ACC112 (cell line): ENCODE measurements at regions not wholly inside any gene's neighbourhood (a gene's known extent, or its start where the extent isn't known, plus 50 kb on each side); places are given as distances from the start of the nearest gene placed in this dataset.

ENCODE experiments used
- H2AFZ ChIP-seq: fragments of 200-600 bp; sonication (generic); one replicate; pipeline ENCODE4 v1.6.0; 2017; ENCODE audit warnings: antibody characterized with exemption, low read length; ENCODE audit not compliant: unreplicated experiment
- H3K27ac ChIP-seq: fragments of 200-600 bp; sonication (generic); 2 replicates; pipeline ENCODE4 v1.5.1; 2014; ENCODE audit warnings: low read depth, mild to moderate bottlenecking, antibody characterized with exemption, low read length, moderate library complexity
- H3K27me3 ChIP-seq: fragments of 200-600 bp; sonication (generic); 2 replicates; pipeline ENCODE4 v1.6.1; 2014; ENCODE audit warnings: mild to moderate bottlenecking, antibody characterized with exemption, low read length, moderate library complexity, mixed read lengths; ENCODE audit not compliant: insufficient read depth
- H3K36me3 ChIP-seq: fragments of 200-600 bp; sonication (generic); 2 replicates; pipeline ENCODE4 v1.6.1; 2016; ENCODE audit warnings: mild to moderate bottlenecking, antibody characterized with exemption, low read length, moderate library complexity, mixed read lengths; ENCODE audit not compliant: insufficient read depth
- H3K4me1 ChIP-seq: fragments of 200-600 bp; sonication (generic); one replicate; pipeline ENCODE4 v1.6.1; 2016; ENCODE audit warnings: low read length, mixed read lengths; ENCODE audit not compliant: insufficient read depth, unreplicated experiment, control insufficient read depth
- H3K4me3 ChIP-seq: fragments of 200-600 bp; sonication (generic); 2 replicates; pipeline ENCODE4 v1.5.1; 2014; ENCODE audit warnings: mild to moderate bottlenecking, low read depth, low read length
- H3K79me2 ChIP-seq: fragments of 200-600 bp; sonication (generic); one replicate; pipeline ENCODE4 v1.6.0; 2016; ENCODE audit warnings: low read length; ENCODE audit not compliant: control insufficient read depth, unreplicated experiment, insufficient read depth

GRCh38 chr13:50678464-50679162 lies 164.9 kb downstream of the DLEU7 start:
- Histone ChIP-seq H3K36me3 (no peaks in the 10 kb centered on the region), H2AFZ (no peak overlapping the region), H3K27ac (peak overlapping the region; percentile 82), H3K4me3 (0 out of 2 replicates have a peak overlapping the region, but pooled peaks have one; percentile 21), H3K79me2 (no peaks in the 10 kb centered on the region), H3K4me1 (peaks cover 40% of the 10 kb centered on the region), H3K27me3 (no peaks in the 10 kb centered on the region)

- no peaks in the 10 kb centered on the region for H3K79me2 ChIP-seq
- no peaks in the 10 kb centered on the region for H3K27me3 ChIP-seq
- peak overlapping the region; percentile 82 for H3K27ac ChIP-seq
- no peak overlapping the region for H3K4me3 ChIP-seq
- peaks cover 40% of the 10 kb centered on the region for H3K4me1 ChIP-seq
- no peak overlapping the region for H2AFZ ChIP-seq
- H3K36me3 ChIP-seq, result no peaks in the 10 kb centered on the region
Measured at GRCh38 chr13:50679321-50679720, 164.2 kb downstream of the DLEU7 start.

- Histone ChIP-seq H3K4me1 (peaks cover 35% of the 10 kb centered on the region), H2AFZ (no peak overlapping the region), H3K4me3 (no peak overlapping the region), H3K79me2 (no peaks in the 10 kb centered on the region), H3K27ac (no peak overlapping the region), H3K36me3 (no peaks in the 10 kb centered on the region), H3K27me3 (no peaks in the 10 kb centered on the region)
Measured at GRCh38 chr13:50682002-50682401, 161.5 kb downstream of the DLEU7 start.

GRCh38 chr13:50682966-50683365 lies 160.5 kb downstream of the DLEU7 start:
- H3K27me3 ChIP-seq, result no peaks in the 10 kb centered on the region
- no peaks in the 10 kb centered on the region for H3K79me2 ChIP-seq
- no peak overlapping the region for H3K4me3 ChIP-seq
- no peaks in the 10 kb centered on the region for H3K36me3 ChIP-seq
- peaks cover 25% of the 10 kb centered on the region for H3K4me1 ChIP-seq
- H2AFZ ChIP-seq, result no peak overlapping the region
- H3K27ac ChIP-seq, result no peak overlapping the region

GRCh38 chr13:50684366-50684765 lies 159.1 kb downstream of the DLEU7 start:
- Histone ChIP-seq H2AFZ (no peak overlapping the region), H3K79me2 (no peaks in the 10 kb centered on the region), H3K27ac (no peak overlapping the region)

GRCh38 chr13:50685491-50685890 lies 158.0 kb downstream of the DLEU7 start:
- H2AFZ ChIP-seq, result no peak overlapping the region
- H3K4me3 ChIP-seq, result no peak overlapping the region
- H3K27ac ChIP-seq, result no peak overlapping the region
- H3K36me3 ChIP-seq, result no peaks in the 10 kb centered on the region
- peaks cover 3% of the 10 kb centered on the region for H3K4me1 ChIP-seq
- H3K79me2 ChIP-seq, result no peaks in the 10 kb centered on the region
- no peaks in the 10 kb centered on the region for H3K27me3 ChIP-seq

More at GRCh38 chr13:50684366-50684765, 159.1 kb downstream of the DLEU7 start:
- H3K4me1 ChIP-seq, result peaks cover 11% of the 10 kb centered on the region
- no peaks in the 10 kb centered on the region for H3K27me3 ChIP-seq
- no peak overlapping the region for H3K4me3 ChIP-seq
- no peaks in the 10 kb centered on the region for H3K36me3 ChIP-seq

- Histone ChIP-seq H3K36me3 (no peaks in the 10 kb centered on the region), H3K27ac (no peak overlapping the region), H3K4me1 (peaks cover 3% of the 10 kb centered on the region), H2AFZ (no peak overlapping the region), H3K27me3 (no peaks in the 10 kb centered on the region), H3K4me3 (no peak overlapping the region), H3K79me2 (no peaks in the 10 kb centered on the region)
Measured at GRCh38 chr13:50685956-50686355, 157.5 kb downstream of the DLEU7 start.

GRCh38 chr13:50686551-50686950 lies 156.9 kb downstream of the DLEU7 start:
- Histone ChIP-seq H3K36me3 (no peaks in the 10 kb centered on the region), H3K79me2 (no peaks in the 10 kb centered on the region), H3K27me3 (no peaks in the 10 kb centered on the region), H3K27ac (no peak overlapping the region), H2AFZ (no peak overlapping the region), H3K4me3 (no peak overlapping the region), H3K4me1 (peaks cover 3% of the 10 kb centered on the region)

- no peaks in the 10 kb centered on the region for H3K79me2 ChIP-seq
- H3K27me3 ChIP-seq, result no peaks in the 10 kb centered on the region
- no peak overlapping the region for H3K27ac ChIP-seq
- no peak overlapping the region for H2AFZ ChIP-seq
- no peak overlapping the region for H3K4me3 ChIP-seq
- no peaks in the 10 kb centered on the region for H3K36me3 ChIP-seq
- H3K4me1 ChIP-seq, result peaks cover 3% of the 10 kb centered on the region
Measured at GRCh38 chr13:50687545-50687944, 155.9 kb downstream of the DLEU7 start.

- no peak overlapping the region for H3K4me3 ChIP-seq
- H3K27ac ChIP-seq, result no peak overlapping the region
- no peaks in the 10 kb centered on the region for H3K79me2 ChIP-seq
- H3K4me1 ChIP-seq, result peaks cover 8% of the 10 kb centered on the region
- H3K36me3 ChIP-seq, result no peaks in the 10 kb centered on the region
- H3K27me3 ChIP-seq, result no peaks in the 10 kb centered on the region
- no peak overlapping the region for H2AFZ ChIP-seq
Measured at GRCh38 chr13:50690006-50690405, 153.5 kb downstream of the DLEU7 start.

- no peaks in the 10 kb centered on the region for H3K27me3 ChIP-seq
- peak overlapping the region; percentile 13 for H2AFZ ChIP-seq
- no peaks in the 10 kb centered on the region for H3K79me2 ChIP-seq
- H3K36me3 ChIP-seq, result no peaks in the 10 kb centered on the region
- H3K4me3 ChIP-seq, result no peak overlapping the region
- H3K27ac ChIP-seq, result no peak overlapping the region
- peaks cover 5% of the 10 kb centered on the region for H3K4me1 ChIP-seq
Measured at GRCh38 chr13:50691176-50691680, 152.3 kb downstream of the DLEU7 start.
